ENCODE measurements at regions not wholly inside any gene's neighbourhood (a gene's known extent, or its start where the extent isn't known, plus 50 kb on each side); places are given as distances from the start of the nearest gene placed in this dataset.

DNA sequence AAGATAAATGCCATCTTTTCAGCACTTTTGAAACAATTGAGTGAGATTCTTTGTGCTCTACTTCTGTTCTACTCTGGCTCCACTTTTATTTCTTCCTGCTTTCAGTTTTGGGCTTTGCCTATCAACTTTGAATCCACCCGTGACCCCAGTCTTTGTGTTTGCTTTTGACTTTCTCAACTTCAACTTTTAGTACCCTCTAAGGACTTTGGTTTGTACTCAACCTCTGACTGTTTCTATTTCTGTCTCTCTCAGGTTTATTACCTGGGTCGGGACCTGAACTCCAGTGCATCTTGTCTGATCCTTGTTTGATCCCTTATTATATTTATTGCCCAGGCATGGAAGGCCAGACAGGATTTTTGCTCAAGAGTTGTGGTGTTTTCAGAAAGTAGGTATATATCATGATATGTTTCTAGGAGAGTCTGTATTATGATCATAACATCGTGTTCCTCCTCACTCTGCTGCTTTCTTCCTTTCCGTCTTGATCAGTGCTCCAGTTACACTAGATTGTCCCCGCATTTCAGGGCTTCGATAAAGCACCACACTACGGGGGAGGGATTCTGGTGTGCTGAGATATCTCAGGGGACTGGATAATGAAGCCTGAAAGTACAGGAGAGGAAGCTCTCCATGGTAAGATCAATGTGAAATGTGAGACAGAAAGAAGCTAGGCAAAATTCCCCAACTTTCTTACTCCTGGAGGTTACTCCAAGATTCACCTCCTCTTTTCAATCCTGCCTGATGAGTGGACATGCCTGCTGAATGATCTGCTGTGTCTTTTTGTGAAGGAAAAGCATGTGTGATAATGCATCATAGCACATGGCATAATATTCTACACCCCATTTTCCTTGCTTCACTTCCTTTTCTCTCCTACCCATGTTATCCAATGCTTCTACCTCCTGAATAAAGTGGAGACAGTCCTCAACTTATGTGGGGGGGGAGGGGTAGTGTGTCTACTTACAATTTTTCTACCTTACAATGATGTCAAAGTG lies 155.5 kb upstream of the GRIN3A start:
- no peaks in the 10 kb centered on the region for H3K27me3 ChIP-seq (ENCODE audit: control insufficient read depth in 1 of 2, insufficient read depth in 2 of 2, low read length in 2 of 2)
- H3K4me3 ChIP-seq (ENCODE audit: low read depth in 1 of 2, low read length in 2 of 2): peak overlapping the region in 1 of 2 donors; percentile 11
- H3K27ac ChIP-seq (ENCODE audit: low read depth, low read length): no peak overlapping the region
- H3K36me3 ChIP-seq (ENCODE audit: control insufficient read depth in 1 of 2, insufficient read depth in 2 of 2, low read length in 2 of 2): no peaks in the 10 kb centered on the region
- H3K4me1 ChIP-seq (ENCODE audit: control insufficient read depth in 1 of 2, insufficient read depth in 2 of 2, low read length in 2 of 2): peaks cover 6 to 24% of the 10 kb centered on the region in 2 donors
- H3K9me3 ChIP-seq (ENCODE audit: control insufficient read depth in 1 of 2, low read length in 2 of 2): no peaks in the 10 kb centered on the region
- H3K9ac ChIP-seq (ENCODE audit: low read depth in 1 of 2, low read length in 2 of 2): no peak overlapping the region

DNA sequence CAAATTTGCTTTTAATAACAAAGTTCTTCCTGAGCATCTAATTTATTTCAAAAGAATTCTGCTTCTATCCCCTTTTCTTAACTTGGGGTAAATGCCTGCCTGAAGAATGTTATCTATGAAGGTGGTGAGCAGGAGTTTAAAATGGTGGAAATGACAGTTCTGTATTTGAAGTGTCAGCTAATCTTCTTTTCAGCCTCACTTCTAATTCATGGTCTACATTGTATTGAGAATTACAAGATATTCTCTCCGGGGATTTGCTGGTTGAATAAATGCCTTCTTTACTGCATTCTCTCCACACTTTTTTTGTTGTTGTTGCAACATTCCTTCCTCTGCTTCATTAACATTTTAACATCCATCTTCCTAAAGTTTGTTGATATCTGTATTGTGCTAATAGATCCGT lies 143.1 kb upstream of the GRIN3A start:
- no peak overlapping the region for H3K9ac ChIP-seq (ENCODE audit: low read depth in 1 of 2, low read length in 2 of 2)
- H3K9me3 ChIP-seq (ENCODE audit: control insufficient read depth in 1 of 2, low read length in 2 of 2): no peaks in the 10 kb centered on the region
- no peak overlapping the region for H3K4me3 ChIP-seq (ENCODE audit: low read depth in 1 of 2, low read length in 2 of 2)
- H3K4me1 ChIP-seq (ENCODE audit: control insufficient read depth in 1 of 2, insufficient read depth in 2 of 2, low read length in 2 of 2): no peaks in the 10 kb centered on the region
- H3K27me3 ChIP-seq (ENCODE audit: control insufficient read depth in 1 of 2, insufficient read depth in 2 of 2, low read length in 2 of 2): no peaks in the 10 kb centered on the region
- H3K36me3 ChIP-seq (ENCODE audit: control insufficient read depth in 1 of 2, insufficient read depth in 2 of 2, low read length in 2 of 2): no peaks in the 10 kb centered on the region
- H3K27ac ChIP-seq (ENCODE audit: low read depth, low read length): no peak overlapping the region

- Histone ChIP-seq H3K27me3 (ENCODE audit: control insufficient read depth in 1 of 2, insufficient read depth in 2 of 2, low read length in 2 of 2) (no peaks in the 10 kb centered on the region), H3K4me3 (ENCODE audit: low read depth in 1 of 2, low read length in 2 of 2) (no peak overlapping the region), H3K27ac (ENCODE audit: low read depth, low read length) (no peak overlapping the region), H3K36me3 (ENCODE audit: control insufficient read depth in 1 of 2, insufficient read depth in 2 of 2, low read length in 2 of 2) (no peaks in the 10 kb centered on the region), H3K4me1 (ENCODE audit: control insufficient read depth in 1 of 2, insufficient read depth in 2 of 2, low read length in 2 of 2) (no peaks in the 10 kb centered on the region), H3K9me3 (ENCODE audit: control insufficient read depth in 1 of 2, low read length in 2 of 2) (no peaks in the 10 kb centered on the region), H3K9ac (ENCODE audit: low read depth in 1 of 2, low read length in 2 of 2) (no peak overlapping the region)
Measured at GRCh38 chr9:101880846-101881245, 142.4 kb upstream of the GRIN3A start.

DNA sequence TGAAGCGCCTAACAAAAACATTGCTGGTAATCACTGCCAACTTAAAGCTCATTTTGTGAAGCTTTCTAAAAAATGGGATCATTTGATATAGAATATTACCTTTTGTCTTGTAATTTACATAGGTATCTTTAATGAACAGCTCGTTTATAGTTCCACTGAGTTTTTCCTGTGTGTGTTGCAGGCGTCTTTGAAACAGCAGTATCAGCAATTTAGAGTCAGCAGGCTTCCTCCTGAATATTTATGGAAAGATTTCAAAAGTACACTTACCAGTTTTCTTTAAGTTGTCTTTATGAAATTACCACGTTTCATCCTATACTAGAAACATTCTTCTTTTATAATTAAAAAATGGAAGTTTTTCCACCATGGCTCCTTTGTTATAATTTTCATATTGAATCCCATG lies 140.3 kb upstream of the GRIN3A start:
- Histone ChIP-seq H3K27me3 (ENCODE audit: control insufficient read depth in 1 of 2, insufficient read depth in 2 of 2, low read length in 2 of 2) (no peaks in the 10 kb centered on the region), H3K36me3 (ENCODE audit: control insufficient read depth in 1 of 2, insufficient read depth in 2 of 2, low read length in 2 of 2) (no peaks in the 10 kb centered on the region)

GRCh38 chr9:101877439-101877838 lies 139.0 kb upstream of the GRIN3A start:
- Histone ChIP-seq H3K4me3 (ENCODE audit: low read depth in 1 of 2, low read length in 2 of 2) (no peak overlapping the region), H3K27me3 (ENCODE audit: control insufficient read depth in 1 of 2, insufficient read depth in 2 of 2, low read length in 2 of 2) (no peaks in the 10 kb centered on the region), H3K27ac (ENCODE audit: low read depth, low read length) (no peak overlapping the region), H3K9me3 (ENCODE audit: control insufficient read depth in 1 of 2, low read length in 2 of 2) (no peaks in the 10 kb centered on the region), H3K36me3 (ENCODE audit: control insufficient read depth in 1 of 2, insufficient read depth in 2 of 2, low read length in 2 of 2) (no peaks in the 10 kb centered on the region), H3K4me1 (ENCODE audit: control insufficient read depth in 1 of 2, insufficient read depth in 2 of 2, low read length in 2 of 2) (no peaks in the 10 kb centered on the region), H3K9ac (ENCODE audit: low read depth in 1 of 2, low read length in 2 of 2) (no peak overlapping the region)

More for the DNA sequence above, 140.3 kb upstream of the GRIN3A start:
- no peak overlapping the region for H3K4me3 ChIP-seq (ENCODE audit: low read depth in 1 of 2, low read length in 2 of 2)
- H3K9ac ChIP-seq (ENCODE audit: low read depth in 1 of 2, low read length in 2 of 2): no peak overlapping the region
- no peaks in the 10 kb centered on the region for H3K9me3 ChIP-seq (ENCODE audit: control insufficient read depth in 1 of 2, low read length in 2 of 2)
- no peaks in the 10 kb centered on the region for H3K4me1 ChIP-seq (ENCODE audit: control insufficient read depth in 1 of 2, insufficient read depth in 2 of 2, low read length in 2 of 2)
- no peak overlapping the region for H3K27ac ChIP-seq (ENCODE audit: low read depth, low read length)

GRCh38 chr9:101861472-101861871 lies 123.0 kb upstream of the GRIN3A start:
- Histone ChIP-seq H3K36me3 (ENCODE audit: control insufficient read depth in 1 of 2, insufficient read depth in 2 of 2, low read length in 2 of 2) (no peaks in the 10 kb centered on the region), H3K27ac (ENCODE audit: low read depth, low read length) (no peak overlapping the region), H3K9ac (ENCODE audit: low read depth in 1 of 2, low read length in 2 of 2) (no peak overlapping the region), H3K9me3 (ENCODE audit: control insufficient read depth in 1 of 2, low read length in 2 of 2) (no peaks in the 10 kb centered on the region), H3K27me3 (ENCODE audit: control insufficient read depth in 1 of 2, insufficient read depth in 2 of 2, low read length in 2 of 2) (no peaks in the 10 kb centered on the region), H3K4me3 (ENCODE audit: low read depth in 1 of 2, low read length in 2 of 2) (no peak overlapping the region), H3K4me1 (ENCODE audit: control insufficient read depth in 1 of 2, insufficient read depth in 2 of 2, low read length in 2 of 2) (no peaks in the 10 kb centered on the region)

GRCh38 chr9:101860920-101861319 lies 122.5 kb upstream of the GRIN3A start:
- no peaks in the 10 kb centered on the region for H3K27me3 ChIP-seq (ENCODE audit: control insufficient read depth in 1 of 2, insufficient read depth in 2 of 2, low read length in 2 of 2)
- H3K9ac ChIP-seq (ENCODE audit: low read depth in 1 of 2, low read length in 2 of 2): no peak overlapping the region
- H3K9me3 ChIP-seq (ENCODE audit: control insufficient read depth in 1 of 2, low read length in 2 of 2): no peaks in the 10 kb centered on the region
- H3K4me1 ChIP-seq (ENCODE audit: control insufficient read depth in 1 of 2, insufficient read depth in 2 of 2, low read length in 2 of 2): no peaks in the 10 kb centered on the region
- no peak overlapping the region for H3K4me3 ChIP-seq (ENCODE audit: low read depth in 1 of 2, low read length in 2 of 2)
- no peak overlapping the region for H3K27ac ChIP-seq (ENCODE audit: low read depth, low read length)
- no peaks in the 10 kb centered on the region for H3K36me3 ChIP-seq (ENCODE audit: control insufficient read depth in 1 of 2, insufficient read depth in 2 of 2, low read length in 2 of 2)

GRCh38 chr9:101859620-101860019 lies 121.2 kb upstream of the GRIN3A start:
- no peak overlapping the region for H3K4me3 ChIP-seq (ENCODE audit: low read depth in 1 of 2, low read length in 2 of 2)

DNA sequence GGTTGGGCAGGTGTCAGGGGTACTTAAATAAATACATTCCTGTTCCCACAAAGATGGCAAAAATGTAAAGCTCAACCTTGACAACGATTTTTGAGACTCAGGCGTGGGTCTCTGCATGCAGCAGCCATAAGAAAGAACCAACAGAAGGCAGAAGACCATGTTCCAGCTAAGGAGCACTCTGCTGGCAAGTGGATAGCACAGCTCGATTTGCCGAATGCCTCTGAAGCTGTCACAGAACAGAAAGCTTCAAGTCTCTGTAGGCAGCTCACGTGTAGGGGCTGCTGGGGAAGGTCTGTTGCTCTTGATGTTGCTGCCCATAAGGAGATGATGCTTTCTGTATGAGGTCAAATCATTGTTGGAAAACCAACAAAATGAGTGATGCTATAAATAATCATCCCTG lies 119.6 kb upstream of the GRIN3A start:
- Histone ChIP-seq H3K36me3 (ENCODE audit: control insufficient read depth in 1 of 2, insufficient read depth in 2 of 2, low read length in 2 of 2) (no peaks in the 10 kb centered on the region), H3K9me3 (ENCODE audit: control insufficient read depth in 1 of 2, low read length in 2 of 2) (no peaks in the 10 kb centered on the region), H3K4me1 (ENCODE audit: control insufficient read depth in 1 of 2, insufficient read depth in 2 of 2, low read length in 2 of 2) (no peaks in the 10 kb centered on the region), H3K27ac (ENCODE audit: low read depth, low read length) (no peak overlapping the region), H3K4me3 (ENCODE audit: low read depth in 1 of 2, low read length in 2 of 2) (no peak overlapping the region), H3K27me3 (ENCODE audit: control insufficient read depth in 1 of 2, insufficient read depth in 2 of 2, low read length in 2 of 2) (no peaks in the 10 kb centered on the region), H3K9ac (ENCODE audit: low read depth in 1 of 2, low read length in 2 of 2) (no peak overlapping the region)

More at GRCh38 chr9:101859620-101860019, 121.2 kb upstream of the GRIN3A start:
- Histone ChIP-seq H3K9me3 (ENCODE audit: control insufficient read depth in 1 of 2, low read length in 2 of 2) (no peaks in the 10 kb centered on the region), H3K9ac (ENCODE audit: low read depth in 1 of 2, low read length in 2 of 2) (no peak overlapping the region), H3K36me3 (ENCODE audit: control insufficient read depth in 1 of 2, insufficient read depth in 2 of 2, low read length in 2 of 2) (no peaks in the 10 kb centered on the region), H3K27ac (ENCODE audit: low read depth, low read length) (no peak overlapping the region), H3K4me1 (ENCODE audit: control insufficient read depth in 1 of 2, insufficient read depth in 2 of 2, low read length in 2 of 2) (no peaks in the 10 kb centered on the region), H3K27me3 (ENCODE audit: control insufficient read depth in 1 of 2, insufficient read depth in 2 of 2, low read length in 2 of 2) (no peaks in the 10 kb centered on the region)

GRCh38 chr9:101849102-101849707 lies 110.8 kb upstream of the GRIN3A start:
- peaks cover 8 to 19% of the 10 kb centered on the region in 2 donors for H3K4me1 ChIP-seq (ENCODE audit: control insufficient read depth in 1 of 2, insufficient read depth in 2 of 2, low read length in 2 of 2)
- peak overlapping the region in 1 of 2 donors; percentile 44 for H3K4me3 ChIP-seq (ENCODE audit: low read depth in 1 of 2, low read length in 2 of 2)
- H3K27me3 ChIP-seq (ENCODE audit: control insufficient read depth in 1 of 2, insufficient read depth in 2 of 2, low read length in 2 of 2): no peaks in the 10 kb centered on the region
- H3K9ac ChIP-seq (ENCODE audit: low read depth in 1 of 2, low read length in 2 of 2): no peak overlapping the region
- H3K9me3 ChIP-seq (ENCODE audit: control insufficient read depth in 1 of 2, low read length in 2 of 2): no peaks in the 10 kb centered on the region
- H3K27ac ChIP-seq (ENCODE audit: low read depth, low read length): no peak overlapping the region
- no peaks in the 10 kb centered on the region for H3K36me3 ChIP-seq (ENCODE audit: control insufficient read depth in 1 of 2, insufficient read depth in 2 of 2, low read length in 2 of 2)

All from duodenal mucosa (tissue), 2 donors.